H9 (cell line): ENCODE measurements at regions not wholly inside any gene's neighbourhood (a gene's known extent, or its start where the extent isn't known, plus 50 kb on each side); places are given as distances from the start of the nearest gene placed in this dataset.

ENCODE experiments used
- DNase-seq: peaks from one replicate; pipeline ENCODE4 v3.0.0-alpha.2; 2017
- H2AFZ ChIP-seq: one replicate; pipeline ENCODE4 v1.6.1; 2013; ENCODE audit warnings: mild to moderate bottlenecking, low read length, control low read depth, moderate library complexity
- H2AK5ac ChIP-seq: 2 replicates; pipeline ENCODE4 v1.6.1; 2013; ENCODE audit warnings: low read length, control low read depth, mixed read lengths; ENCODE audit not compliant: insufficient read length
- H2BK120ac ChIP-seq: one replicate; pipeline ENCODE4 v1.6.1; 2013; ENCODE audit warnings: low read depth, mild to moderate bottlenecking, low read length, control low read depth, inconsistent platforms; ENCODE audit not compliant: poor library complexity, severe bottlenecking
- H2BK12ac ChIP-seq: 2 replicates; pipeline ENCODE4 v1.6.1; 2013; ENCODE audit warnings: low read length, control low read depth, mixed read lengths, low read depth; ENCODE audit not compliant: insufficient read length
- H2BK15ac ChIP-seq: 2 replicates; pipeline ENCODE4 v1.6.1; 2013; ENCODE audit warnings: low read depth, low read length, control low read depth
- H2BK20ac ChIP-seq: one replicate; pipeline ENCODE4 v1.6.1; 2013; ENCODE audit warnings: low read depth, mild to moderate bottlenecking, low read length, control low read depth, inconsistent platforms; ENCODE audit not compliant: poor library complexity, severe bottlenecking
- H2BK5ac ChIP-seq: 2 replicates; pipeline ENCODE4 v1.6.1; 2013; ENCODE audit warnings: low read length, control low read depth, mixed read lengths; ENCODE audit not compliant: insufficient read length
- H3K14ac ChIP-seq: 2 replicates; pipeline ENCODE4 v1.6.1; 2013; ENCODE audit warnings: low read length, control low read depth; ENCODE audit not compliant: insufficient read depth
- H3K18ac ChIP-seq: 2 replicates; pipeline ENCODE4 v1.6.1; 2013; ENCODE audit warnings: low read depth, mild to moderate bottlenecking, mixed read lengths, low read length, control low read depth; ENCODE audit not compliant: insufficient read length
- H3K23ac ChIP-seq: 2 replicates; pipeline ENCODE4 v1.6.1; 2013; ENCODE audit warnings: low read length, control low read depth, mixed read lengths, low read depth; ENCODE audit not compliant: insufficient read length
- H3K23me2 ChIP-seq: 2 replicates; pipeline ENCODE4 v1.6.1; 2013; ENCODE audit warnings: low read depth, mild to moderate bottlenecking, mixed read lengths, low read length, control low read depth; ENCODE audit not compliant: insufficient read length, poor library complexity, severe bottlenecking
- H3K27ac ChIP-seq: 2 replicates; pipeline ENCODE4 v1.5.1; 2013; ENCODE audit warnings: low read length, control low read depth, mixed read lengths, low read depth; ENCODE audit not compliant: insufficient read length
- H3K27me3 ChIP-seq: 2 replicates; pipeline ENCODE4 v1.6.1; 2013; ENCODE audit warnings: low read length, control low read depth, inconsistent platforms; ENCODE audit not compliant: insufficient read depth
- H3K4ac ChIP-seq: 2 replicates; pipeline ENCODE4 v1.6.1; 2013; ENCODE audit warnings: low read depth, mild to moderate bottlenecking, control low read depth, inconsistent platforms, low read length, moderate library complexity
- H3K4me1 ChIP-seq: 2 replicates; pipeline ENCODE4 v1.6.1; 2013; ENCODE audit warnings: low read length, control low read depth, inconsistent platforms; ENCODE audit not compliant: insufficient read depth
- H3K4me2 ChIP-seq: 2 replicates; pipeline ENCODE4 v1.6.1; 2013; ENCODE audit warnings: low read length, control low read depth, mixed read lengths; ENCODE audit not compliant: insufficient read length, insufficient read depth
- H3K56ac ChIP-seq: 2 replicates; pipeline ENCODE4 v1.6.1; 2013; ENCODE audit warnings: low read depth, mild to moderate bottlenecking, mixed read lengths, low read length, control low read depth; ENCODE audit not compliant: insufficient read length
- H3K79me1 ChIP-seq: 2 replicates; pipeline ENCODE4 v1.6.1; 2013; ENCODE audit warnings: low read depth, mild to moderate bottlenecking, moderate library complexity, low read length, control low read depth, inconsistent platforms; ENCODE audit not compliant: insufficient read depth, poor library complexity, severe bottlenecking
- H3K79me2 ChIP-seq: 2 replicates; pipeline ENCODE4 v1.6.1; 2013; ENCODE audit warnings: low read length, control low read depth, inconsistent platforms; ENCODE audit not compliant: insufficient read depth
- H3K9ac ChIP-seq: 2 replicates; pipeline ENCODE4 v1.6.1; 2013; ENCODE audit warnings: low read length, control low read depth, mixed read lengths; ENCODE audit not compliant: insufficient read length; ENCODE audit errors: extremely low read depth
- H3K9me3 ChIP-seq: one replicate; pipeline ENCODE4 v1.6.1; 2013; ENCODE audit warnings: low read depth, low read length, inconsistent platforms; ENCODE audit not compliant: control insufficient read depth
- H3T11ph ChIP-seq: one replicate; pipeline ENCODE4 v1.6.1; 2013; ENCODE audit warnings: mild to moderate bottlenecking, low read length, control low read depth, inconsistent platforms
- H4K20me1 ChIP-seq: one replicate; pipeline ENCODE4 v1.6.1; 2013; ENCODE audit not compliant: control insufficient read depth, insufficient read length, insufficient read depth
- H4K5ac ChIP-seq: 2 replicates; pipeline ENCODE4 v1.6.1; 2013; ENCODE audit warnings: low read depth, mild to moderate bottlenecking, mixed read lengths, low read length, control low read depth; ENCODE audit not compliant: insufficient read length
- H4K8ac ChIP-seq: replicated peaks from 2 replicates; pipeline ENCODE4 v1.6.1; 2013; ENCODE audit warnings: low read length, control low read depth, mixed read lengths, low read depth; ENCODE audit not compliant: insufficient read length
- H4K91ac ChIP-seq: 2 replicates; pipeline ENCODE4 v1.6.1; 2013; ENCODE audit warnings: low read depth, mild to moderate bottlenecking, moderate library complexity, mixed read lengths, low read length, control low read depth; ENCODE audit not compliant: insufficient read length
- H3K27ac Mint-ChIP-seq, 3 experiments: 2 replicates in 2 of 3; 3 replicates in 1 of 3; pipeline ENCODE4 v1.8.0; 2020 to 2021; ENCODE audit warnings: mixed read lengths in 3 of 3, mild to moderate bottlenecking in 1 of 3, moderate library complexity in 1 of 3
- H3K27me3 Mint-ChIP-seq: 2 replicates; pipeline ENCODE4 v1.8.0; 2021; ENCODE audit warnings: low read depth, mild to moderate bottlenecking, moderate library complexity, mixed read lengths
- H3K36me3 Mint-ChIP-seq, 3 experiments: 2 replicates in 2 of 3; 3 replicates in 1 of 3; pipeline ENCODE4 v1.8.0; 2020 to 2021; ENCODE audit warnings: low read depth in 3 of 3, mixed read lengths in 3 of 3; ENCODE audit not compliant: insufficient read depth in 1 of 3
- H3K4me1 Mint-ChIP-seq, 2 experiments: 2 replicates each; pipeline ENCODE4 v1.8.0; 2020; ENCODE audit warnings: mixed read lengths in 2 of 2
- H3K4me3 Mint-ChIP-seq, 2 experiments: 2 replicates in 1 of 2; 3 replicates in 1 of 2; pipeline ENCODE4 v1.8.0; 2020 to 2021; ENCODE audit warnings: mild to moderate bottlenecking in 2 of 2, mixed read lengths in 2 of 2, moderate library complexity in 1 of 2
- H3K9me3 Mint-ChIP-seq, 2 experiments: 2 replicates in 1 of 2; 3 replicates in 1 of 2; pipeline ENCODE4 v1.8.0; 2020; ENCODE audit warnings: mild to moderate bottlenecking in 2 of 2, mixed read lengths in 2 of 2, moderate library complexity in 1 of 2
- CTCF ChIP-seq: fragments of 200-600 bp; sonication (generic); conservative IDR thresholded peaks from 3 replicates; pipeline ENCODE4 v1.8.0; 2021; ENCODE audit warnings: antibody characterized with exemption, mild to moderate bottlenecking
- WGBS: extraction: QIAGEN DNeasy Blood & Tissue Kit; methylation state at CpG from one replicate; pipeline ENCODE4 v1.1.7; 2013; ENCODE audit warnings: missing lambda C conversion rate, low lambda C conversion rate, mixed read lengths; ENCODE audit not compliant: insufficient read length; ENCODE audit errors: extremely low coverage; 5-methylcytosine and 5-hydroxymethylcytosine counted together

GRCh38 chr4:45438047-45438446, 685.8 kb downstream of the GABRG1 start:
- Histone ChIP-seq H3K4ac (no peak overlapping the region), H3K27ac (no peak overlapping the region), H2BK12ac (no peak overlapping the region), H3K23ac (no peak overlapping the region), H2BK15ac (no peak overlapping the region), H4K20me1 (no peaks in the 10 kb centered on the region), H4K91ac (no peak overlapping the region), H3K79me2 (no peaks in the 10 kb centered on the region), H3K9me3 (no peaks in the 10 kb centered on the region), H3K4me2 (no peak overlapping the region), H3K18ac (no peak overlapping the region), H2BK120ac (no peak overlapping the region), H2BK5ac (no peak overlapping the region), H3K23me2 (no peaks in the 10 kb centered on the region), H3K79me1 (no peaks in the 10 kb centered on the region), H3K4me1 (no peaks in the 10 kb centered on the region), H2AK5ac (no peak overlapping the region), H3K56ac (no peak overlapping the region), H3K14ac (no peak overlapping the region), H3K27me3 (no peaks in the 10 kb centered on the region), H2BK20ac (no peak overlapping the region), H4K8ac (no peak overlapping the region), H2AFZ (no peak overlapping the region), H3T11ph (no peak overlapping the region), H3K9ac (no peak overlapping the region), H4K5ac (no peak overlapping the region)
- DNase-seq = no peak
- no peaks in the 10 kb centered on the region for H3K9me3 Mint-ChIP-seq
- H3K4me3 Mint-ChIP-seq = no peak overlapping the region
- no peak overlapping the region for H3K27ac Mint-ChIP-seq
- WGBS = no CpG with 5 or more reads among the region's 2 CpGs
- peaks cover 2% of the 10 kb centered on the region; the same call in 1 of the 2 replicates for H3K27me3 Mint-ChIP-seq
- H3K36me3 Mint-ChIP-seq = no peaks in the 10 kb centered on the region
- TF ChIP-seq CTCF = no peak
- H3K4me1 Mint-ChIP-seq = no peaks in the 10 kb centered on the region
